ENCODE measurements at regions not wholly inside any gene's neighbourhood (a gene's known extent, or its start where the extent isn't known, plus 50 kb on each side); places are given as distances from the start of the nearest gene placed in this dataset.
"Not testable (repeated sequence)": the region's sequence is repeated elsewhere in the genome, so short reads cannot be mapped to it uniquely, and the experiment has no call there.

- no peak overlapping the region for H3K27ac ChIP-seq (ENCODE audit: low read depth, low read length)
- H3K79me2 ChIP-seq (ENCODE audit: insufficient read depth, low read length) = no peaks in the 10 kb centered on the region
- intact Hi-C loops (cut with micrococcal nuclease) = no loop called here
- TF ChIP-seq CTCF (IDR thresholded peaks at IDR 0.05 in 2 of 3, conservative IDR thresholded peaks at IDR 0.05 in 1 of 3; ENCODE audit: borderline replicate concordance in 1 of 3, insufficient read depth in 1 of 3, low read depth in 2 of 3, low read length in 2 of 3) (no peak), EZH2 (IDR thresholded peaks at IDR 0.05) (no peak), ELF1 (IDR thresholded peaks at IDR 0.05; ENCODE audit: borderline replicate concordance, low read depth) (no peak), CBX3 (IDR thresholded peaks at IDR 0.05; ENCODE audit: low read depth) (no peak), REST (IDR thresholded peaks at IDR 0.05; ENCODE audit: low read depth) (no peak), POLR2A (IDR thresholded peaks at IDR 0.05; ENCODE audit: borderline replicate concordance, extremely low read depth, insufficient read depth, insufficient read length) (no peak), YY1 (IDR thresholded peaks at IDR 0.05; ENCODE audit: extremely low read depth, insufficient replicate concordance, low read depth, low read length) (no peak), TCF7L2 (IDR thresholded peaks at IDR 0.05; ENCODE audit: borderline replicate concordance, extremely low read depth, insufficient read depth, insufficient read length) (no peak)
- ChIA-PET CTCF (no interaction called here), POLR2A (no interaction called here), RAD21 (ENCODE audit: low non-redundant PET in 1 of 2, low total read pairs in 2 of 2, uncharacterized antibody in 2 of 2, unreplicated experiment in 2 of 2) (no interaction called here)
- H4K20me1 ChIP-seq (ENCODE audit: insufficient read depth) = no peaks in the 10 kb centered on the region
- H3K4me2 ChIP-seq (ENCODE audit: low read length) = no peak overlapping the region
- H3K4me3 ChIP-seq (replicated peaks in 1 of 2; ENCODE audit: low read depth in 1 of 2, low read length in 2 of 2) = no peak overlapping the region
- H3K9me3 ChIP-seq (ENCODE audit: control insufficient read depth in 1 of 2, insufficient read depth in 1 of 2, low read depth in 1 of 2, low read length in 2 of 2) = no peaks in the 10 kb centered on the region
- no peak for ATAC-seq
- peaks cover 54% of the 10 kb centered on the region for H3K27me3 ChIP-seq (ENCODE audit: insufficient read depth, low read length)
- H3K9ac ChIP-seq (ENCODE audit: low read length) = no peak overlapping the region
- H2AFZ ChIP-seq (ENCODE audit: low read depth, low read length, poor library complexity, severe bottlenecking) = no peak overlapping the region
- no peaks in the 10 kb centered on the region for H3K4me1 ChIP-seq (ENCODE audit: control insufficient read depth in 1 of 2, insufficient read depth in 2 of 2, low read length in 2 of 2)
- BruUV-seq (replicated peaks) = no TSS peak
- H3K36me3 ChIP-seq (ENCODE audit: control insufficient read depth in 1 of 2, insufficient read depth in 2 of 2, low read length in 2 of 2) = no peaks in the 10 kb centered on the region
- H3K9me2 ChIP-seq (ENCODE audit: insufficient read depth) = no peaks in the 10 kb centered on the region
- no peak for DNase-seq (ENCODE audit: low read depth, low spot score)
Measured at GRCh38 chr11:44437122-44437521, 127.2 kb upstream of the ALX4 start.

- DNase-seq (ENCODE audit: low read depth, low spot score); intact Hi-C loops (cut with micrococcal nuclease); H2AFZ ChIP-seq (ENCODE audit: low read depth, low read length, poor library complexity, severe bottlenecking); H3K9me2 ChIP-seq (ENCODE audit: insufficient read depth); CTCF ChIA-PET; H3K9ac ChIP-seq (ENCODE audit: low read length); H3K79me2 ChIP-seq (ENCODE audit: insufficient read depth, low read length); H3K27me3 ChIP-seq (ENCODE audit: insufficient read depth, low read length); ATAC-seq; POLR2A ChIA-PET; H3K27ac ChIP-seq (ENCODE audit: low read depth, low read length); H3K4me2 ChIP-seq (ENCODE audit: low read length); H3K4me3 ChIP-seq (replicated peaks in 1 of 2; ENCODE audit: low read depth in 1 of 2, low read length in 2 of 2); H3K36me3 ChIP-seq (ENCODE audit: control insufficient read depth in 1 of 2, insufficient read depth in 2 of 2, low read length in 2 of 2); H4K20me1 ChIP-seq (ENCODE audit: insufficient read depth); BruUV-seq (replicated peaks); H3K9me3 ChIP-seq (ENCODE audit: control insufficient read depth in 1 of 2, insufficient read depth in 1 of 2, low read depth in 1 of 2, low read length in 2 of 2); RAD21 ChIA-PET (ENCODE audit: low non-redundant PET in 1 of 2, low total read pairs in 2 of 2, uncharacterized antibody in 2 of 2, unreplicated experiment in 2 of 2): not testable (repeated sequence)
- H3K4me1 ChIP-seq (ENCODE audit: control insufficient read depth in 1 of 2, insufficient read depth in 2 of 2, low read length in 2 of 2) = peaks cover 6 to 12% of the 10 kb centered on the region in 2 experiments
Measured at GRCh38 chr11:44442893-44443673, 122.4 kb upstream of the CD82 start.

Data from HCT116 (cell line).